ENCODE measurements at regions not wholly inside any gene's neighbourhood (a gene's known extent, or its start where the extent isn't known, plus 50 kb on each side); places are given as distances from the start of the nearest gene placed in this dataset.

GRCh38 chr2:2528846-2529245, 197.8 kb upstream of the MYT1L start:
- TF ChIP-seq POLR2A (IDR thresholded peaks at IDR 0.05) (no peak), CTCF (IDR thresholded peaks at IDR 0.05) (no peak)

GRCh38 chr2:2527148-2527547, 196.1 kb upstream of the MYT1L start:
- no peaks in the 10 kb centered on the region for H3K27me3 ChIP-seq
- no peak for DNase-seq
- intact Hi-C loops (cut with DNase I): no loop called here
- WGBS, 2 donors: 53 to 68% methylated on average over 6 of the region's 6 CpGs
- H3K36me3 ChIP-seq: no peaks in the 10 kb centered on the region
- no peaks in the 10 kb centered on the region for H3K4me1 ChIP-seq
- H3K4me3 ChIP-seq: no peak overlapping the region
- no peak overlapping the region for H3K27ac ChIP-seq
- H3K9me3 ChIP-seq: no peaks in the 10 kb centered on the region
- TF ChIP-seq POLR2A (IDR thresholded peaks at IDR 0.05) (no peak), CTCF (IDR thresholded peaks at IDR 0.05) (no peak)

More at GRCh38 chr2:2528846-2529245, 197.8 kb upstream of the MYT1L start:
- DNase-seq: no peak
- no peak overlapping the region for H3K4me3 ChIP-seq
- intact Hi-C loops (cut with DNase I): no loop called here
- 71% methylated on average over 11 to 15 of the region's 15 CpGs for WGBS, 2 donors
- H3K27me3 ChIP-seq: no peaks in the 10 kb centered on the region
- H3K9me3 ChIP-seq: no peaks in the 10 kb centered on the region
- H3K27ac ChIP-seq: no peak overlapping the region
- no peaks in the 10 kb centered on the region for H3K36me3 ChIP-seq
- H3K4me1 ChIP-seq: no peaks in the 10 kb centered on the region

GRCh38 chr2:2524348-2524941, 193.4 kb upstream of the MYT1L start:
- WGBS, 2 donors: 65% methylated on average over 10 to 11 of the region's 12 CpGs
- TF ChIP-seq CTCF (IDR thresholded peaks at IDR 0.05) (no peak), POLR2A (IDR thresholded peaks at IDR 0.05) (no peak)

GRCh38 chr2:2523461-2524347, 192.6 kb upstream of the MYT1L start:
- intact Hi-C loops (cut with DNase I): no loop called here
- Histone ChIP-seq H3K9me3 (no peaks in the 10 kb centered on the region), H3K27me3 (no peaks in the 10 kb centered on the region), H3K36me3 (no peaks in the 10 kb centered on the region), H3K4me1 (no peaks in the 10 kb centered on the region), H3K4me3 (no peak overlapping the region), H3K27ac (no peak overlapping the region)
- DNase-seq: no peak
- 38 to 46% methylated on average over 7 of the region's 7 CpGs for WGBS, 2 donors
- TF ChIP-seq CTCF (IDR thresholded peaks at IDR 0.05) (no peak), POLR2A (IDR thresholded peaks at IDR 0.05) (no peak)

More at GRCh38 chr2:2524348-2524941, 193.4 kb upstream of the MYT1L start:
- Histone ChIP-seq H3K36me3 (no peaks in the 10 kb centered on the region), H3K9me3 (no peaks in the 10 kb centered on the region), H3K27me3 (no peaks in the 10 kb centered on the region), H3K4me3 (no peak overlapping the region), H3K27ac (no peak overlapping the region), H3K4me1 (no peaks in the 10 kb centered on the region)
- no peak for DNase-seq
- intact Hi-C loops (cut with DNase I): no loop called here

GRCh38 chr2:2520401-2520811, 189.3 kb upstream of the MYT1L start:
- H3K27ac ChIP-seq: no peak overlapping the region
- H3K36me3 ChIP-seq: no peaks in the 10 kb centered on the region
- TF ChIP-seq CTCF (IDR thresholded peaks at IDR 0.05) (no peak), POLR2A (IDR thresholded peaks at IDR 0.05) (no peak)
- no peaks in the 10 kb centered on the region for H3K4me1 ChIP-seq
- H3K4me3 ChIP-seq: no peak overlapping the region
- no peaks in the 10 kb centered on the region for H3K27me3 ChIP-seq
- DNase-seq: no peak
- 92 to 94% methylated on average over 2 of the region's 10 CpGs for WGBS, 2 donors
- no peaks in the 10 kb centered on the region for H3K9me3 ChIP-seq
- intact Hi-C loops (cut with DNase I): no loop called here
